Fibroblast of skin of scalp (primary cell): ENCODE measurements at regions not wholly inside any gene's neighbourhood (a gene's known extent, or its start where the extent isn't known, plus 50 kb on each side); places are given as distances from the start of the nearest gene placed in this dataset.
A peak's percentile ranks its signal among the peaks of the same experiment; 100 is the strongest.

Experiments used
- DNase-seq: peaks from one replicate; pipeline ENCODE4 v3.0.0-alpha.2; 2013

- DNase-seq, result no peak
These were observed 349.1 kb upstream of the NEGR1 start for GRCh38 chr1:72631449-72631848.

GRCh38 chr1:72623299-72623708 lies 341.0 kb upstream of the NEGR1 start:
- DNase-seq, result peak; percentile 60

GRCh38 chr1:72620453-72620852 lies 338.1 kb upstream of the NEGR1 start:
- no peak for DNase-seq

- no peak for DNase-seq
These were observed 324.0 kb upstream of the NEGR1 start for GRCh38 chr1:72606216-72606810.

- no peak for DNase-seq
These were observed 318.8 kb upstream of the NEGR1 start for GRCh38 chr1:72601035-72601674.

GRCh38 chr1:72586023-72586685 lies 303.8 kb upstream of the NEGR1 start:
- no peak for DNase-seq

- DNase-seq, result no peak
These were observed 297.3 kb upstream of the NEGR1 start for GRCh38 chr1:72579629-72580028.

GRCh38 chr1:72570815-72571214 lies 288.5 kb upstream of the NEGR1 start:
- DNase-seq, result no peak

- DNase-seq, result no peak
These were observed 285.8 kb upstream of the NEGR1 start for GRCh38 chr1:72568113-72568512.

- peak; percentile 8 for DNase-seq
These were observed 285.2 kb upstream of the NEGR1 start for GRCh38 chr1:72567521-72567920.

GRCh38 chr1:72564749-72565148 lies 282.4 kb upstream of the NEGR1 start:
- no peak for DNase-seq

GRCh38 chr1:72557446-72558049 lies 275.2 kb upstream of the NEGR1 start:
- peak; percentile 37 for DNase-seq

GRCh38 chr1:72547412-72547811 lies 265.1 kb upstream of the NEGR1 start:
- DNase-seq, result no peak

- no peak for DNase-seq
These were observed 258.3 kb upstream of the NEGR1 start for GRCh38 chr1:72540674-72541073.

GRCh38 chr1:72535470-72535869 lies 253.1 kb upstream of the NEGR1 start:
- DNase-seq, result no peak

GRCh38 chr1:72530646-72531045 lies 248.3 kb upstream of the NEGR1 start:
- peak; percentile 2 for DNase-seq

GRCh38 chr1:72526926-72527325 lies 244.6 kb upstream of the NEGR1 start:
- peak; percentile 4 for DNase-seq

- no peak for DNase-seq
These were observed 241.7 kb upstream of the NEGR1 start for GRCh38 chr1:72524021-72524420.

- DNase-seq, result no peak
These were observed 239.3 kb upstream of the NEGR1 start for GRCh38 chr1:72521659-72522058.

GRCh38 chr1:72516826-72517225 lies 234.5 kb upstream of the NEGR1 start:
- no peak for DNase-seq

GRCh38 chr1:72516264-72516663 lies 233.9 kb upstream of the NEGR1 start:
- no peak for DNase-seq

- peak; percentile 58 for DNase-seq
These were observed 216.0 kb upstream of the NEGR1 start for GRCh38 chr1:72498371-72498770.

- no peak for DNase-seq
These were observed 207.5 kb upstream of the NEGR1 start for GRCh38 chr1:72489801-72490200.

- peak; percentile 69 for DNase-seq
These were observed 203.5 kb upstream of the NEGR1 start for GRCh38 chr1:72485801-72486200.
